GM12878 (cell line): ENCODE measurements at regions not wholly inside any gene's neighbourhood (a gene's known extent, or its start where the extent isn't known, plus 50 kb on each side); places are given as distances from the start of the nearest gene placed in this dataset.

Experiments
- ATAC-seq: fragments of 200-7000 bp; cut with Tn5 transposase; 3 replicates; pipeline ENCODE4 v1.9.1; 2020; ENCODE audit warnings: mild to moderate bottlenecking, moderate library complexity
- BruUV-seq: library from RNA; stranded (reverse); fragments of 400-500 nt; replicated peaks from 2 replicates; lab custom pipeline; 2021; lab: Mats Ljungman, UMichigan
- CTCF ChIA-PET: fragments of 300-600 bp; sonication (Branson Sonifier 250); formaldehyde crosslinking; extraction: SDS; loops from one replicate; lab custom pipeline; 2021; ENCODE audit warnings: inconsistent platforms; lab: Yijun Ruan, JAX
- POLR2A ChIA-PET: fragments of 350-600 bp; formaldehyde crosslinking; extraction: SDS; loops from one replicate; lab custom pipeline; 2021; ENCODE audit warnings: inconsistent platforms; lab: Charles Lee
- RAD21 ChIA-PET: fragments of 300-600 bp; sonication (Branson Sonifier 250); formaldehyde crosslinking; loops from one replicate; lab custom pipeline; 2023; ENCODE audit warnings: antibody characterized with exemption; ENCODE audit not compliant: unreplicated experiment; lab: Charles Lee
- SMC1A ChIA-PET: fragments of 300-600 bp; sonication (Branson Sonifier 250); formaldehyde crosslinking; loops from one replicate; lab custom pipeline; 2023; ENCODE audit not compliant: unreplicated experiment, uncharacterized antibody; lab: Charles Lee
- DNase-seq: peaks from one replicate; pipeline ENCODE4 v3.0.0-alpha.2; 2011; ENCODE audit warnings: low read depth, low spot score
- FAIRE-seq: peaks from 3 replicates; lab custom pipeline; 2011; peaks lifted over from hg19 to GRCh38; lab: Jason Lieb, UNC
- H2AFZ ChIP-seq: 2 replicates; pipeline ENCODE4 v1.6.0; 2011; ENCODE audit warnings: low read depth, low read length, control low read depth; ENCODE audit not compliant: control insufficient read depth
- H3K27ac ChIP-seq: 2 replicates; pipeline ENCODE4 v1.5.1; 2011; ENCODE audit warnings: control low read depth; ENCODE audit not compliant: control insufficient read depth, insufficient read depth
- H3K27me3 ChIP-seq, 2 experiments: replicated peaks in 1 of 2; 2 replicates each; pipeline versions ENCODE4 v1.6.0 to v1.6.1; 2011; ENCODE audit warnings: low read length in 1 of 2; ENCODE audit not compliant: control insufficient read depth in 2 of 2, insufficient read depth in 2 of 2
- H3K36me3 ChIP-seq, 2 experiments: 2 replicates each; pipeline ENCODE4 v1.5.1; 2011; ENCODE audit warnings: low read length in 1 of 2; ENCODE audit not compliant: control insufficient read depth in 2 of 2, insufficient read depth in 2 of 2
- H3K4me1 ChIP-seq: 2 replicates; pipeline ENCODE4 v1.6.1; 2011; ENCODE audit warnings: mild to moderate bottlenecking, low read length, moderate library complexity, mixed read lengths; ENCODE audit not compliant: control insufficient read depth, insufficient read depth
- H3K4me2 ChIP-seq: 2 replicates; pipeline ENCODE4 v1.6.0; 2011; ENCODE audit warnings: control low read depth; ENCODE audit not compliant: control insufficient read depth, insufficient read depth
- H3K4me3 ChIP-seq: fragments of 200-600 bp; sonication (generic); 2 replicates; pipeline ENCODE4 v1.5.1; 2016
- H3K79me2 ChIP-seq: 2 replicates; pipeline ENCODE4 v1.6.0; 2011; ENCODE audit warnings: low read length; ENCODE audit not compliant: control insufficient read depth, insufficient read depth
- H3K9ac ChIP-seq: 2 replicates; pipeline ENCODE4 v1.8.0; 2011; ENCODE audit warnings: low read length, control low read depth, mixed read lengths; ENCODE audit not compliant: control insufficient read depth, insufficient read depth
- H3K9me3 ChIP-seq: replicated peaks from 3 replicates; pipeline ENCODE4 v1.5.1; 2011; ENCODE audit warnings: mild to moderate bottlenecking, low read length; ENCODE audit not compliant: control insufficient read depth, insufficient read depth
- H4K20me1 ChIP-seq: 2 replicates; pipeline ENCODE4 v1.6.0; 2011; ENCODE audit not compliant: control insufficient read depth, insufficient read depth
- CBFB ChIP-seq: IDR thresholded peaks from 2 replicates; pipeline ENCODE4 v1.6.1; 2016; ENCODE audit warnings: antibody characterized with exemption, low read depth
- E2F8 ChIP-seq: fragments of 450-650 bp; IDR thresholded peaks from 2 replicates; pipeline ENCODE4 v1.6.1; 2018; ENCODE audit warnings: mild to moderate bottlenecking, low read depth, moderate library complexity; ENCODE audit not compliant: partially characterized antibody
- ETV6 ChIP-seq, 2 experiments: fragments of 450-650 bp in 1 of 2; IDR thresholded peaks in 1 of 2; conservative IDR thresholded peaks in 1 of 2; 2 replicates each; pipeline ENCODE4 v1.6.1; 2014; ENCODE audit warnings: antibody characterized with exemption in 1 of 2, borderline replicate concordance in 1 of 2, low read depth in 1 of 2, mild to moderate bottlenecking in 1 of 2, moderate library complexity in 1 of 2
- IKZF2 ChIP-seq, 2 experiments: fragments of 450-650 bp; IDR thresholded peaks; 2 replicates each; pipeline ENCODE4 v1.6.1; 2017; ENCODE audit warnings: mild to moderate bottlenecking in 2 of 2, moderate library complexity in 2 of 2
- KLF5 ChIP-seq: fragments of 450-650 bp; IDR thresholded peaks from 2 replicates; pipeline ENCODE4 v1.6.1; 2014; ENCODE audit warnings: mild to moderate bottlenecking; ENCODE audit not compliant: partially characterized antibody
- NFYB ChIP-seq: IDR thresholded peaks from 2 replicates; pipeline ENCODE4 v1.6.1; 2011; ENCODE audit warnings: low read depth, mild to moderate bottlenecking, low read length, improper control_type of control experiment, moderate library complexity; ENCODE audit not compliant: insufficient read depth
- NR2C1 ChIP-seq: fragments of 450-650 bp; IDR thresholded peaks from 2 replicates; pipeline ENCODE4 v1.6.1; 2017; ENCODE audit warnings: antibody characterized with exemption, mild to moderate bottlenecking, moderate library complexity
- NRF1 ChIP-seq: conservative IDR thresholded peaks from 2 replicates; pipeline ENCODE4 v1.6.1; 2011; ENCODE audit warnings: mild to moderate bottlenecking, low read depth, low read length, improper control_type of control experiment
- TAF1 ChIP-seq: IDR thresholded peaks from 2 replicates; pipeline ENCODE4 v1.6.1; 2011; ENCODE audit warnings: mild to moderate bottlenecking, low read depth, low read length, borderline replicate concordance
- TCF12 ChIP-seq: IDR thresholded peaks from 2 replicates; pipeline ENCODE4 v1.6.1; 2011; ENCODE audit warnings: low read depth, mild to moderate bottlenecking, low read length
- WGBS: methylation state at CpG from one replicate; pipeline ENCODE4 v1.1.6; 2016; ENCODE audit warnings: low lambda C conversion rate; ENCODE audit not compliant: insufficient replicate concordance, insufficient coverage; ENCODE audit errors: missing lambda C conversion rate; 5-methylcytosine and 5-hydroxymethylcytosine counted together
- in situ Hi-C: fragments of 300-500 bp; cut with MboI; formaldehyde crosslinking; loops from 9 replicates; pipeline ENCODE4 v1.14.3; 2018; ENCODE audit warnings: mixed read lengths
- intact Hi-C: fragments of 100-400 bp; cut with micrococcal nuclease; formaldehyde crosslinking; loops from one replicate; pipeline ENCODE4 v1.14.2; 2022; ENCODE audit not compliant: unreplicated experiment
- TF ChIP-seq, protein P1 (sequence below): fragments of 150-350 bp; IDR thresholded peaks from 2 replicates; pipeline ENCODE4 v1.6.1; 2014; ENCODE audit warnings: mild to moderate bottlenecking, low read depth, low read length
- TF ChIP-seq, protein P2 (sequence below): fragments of 450-650 bp; IDR thresholded peaks from 2 replicates; pipeline ENCODE4 v1.6.1; 2017; ENCODE audit warnings: mild to moderate bottlenecking

- Histone ChIP-seq H3K9me3 (no peaks in the 10 kb centered on the region), H3K4me3 (no peak overlapping the region), H3K27ac (no peak overlapping the region), H4K20me1 (no peaks in the 10 kb centered on the region), H3K79me2 (no peaks in the 10 kb centered on the region), H3K27me3 (no peaks in the 10 kb centered on the region), H3K9ac (no peak overlapping the region), H3K4me2 (no peak overlapping the region), H3K4me1 (no peaks in the 10 kb centered on the region), H3K36me3 (no peaks in the 10 kb centered on the region), H2AFZ (no peak overlapping the region)
- ATAC-seq (no peak), FAIRE-seq (no peak), DNase-seq (no peak)
- no peak for TF ChIP-seq TAF1
- TF ChIP-seq NR2C1: no peak
- TF ChIP-seq IKZF2 (IDR thresholded peaks at IDR 0.05): no peak
- TF ChIP-seq, protein P1, sequence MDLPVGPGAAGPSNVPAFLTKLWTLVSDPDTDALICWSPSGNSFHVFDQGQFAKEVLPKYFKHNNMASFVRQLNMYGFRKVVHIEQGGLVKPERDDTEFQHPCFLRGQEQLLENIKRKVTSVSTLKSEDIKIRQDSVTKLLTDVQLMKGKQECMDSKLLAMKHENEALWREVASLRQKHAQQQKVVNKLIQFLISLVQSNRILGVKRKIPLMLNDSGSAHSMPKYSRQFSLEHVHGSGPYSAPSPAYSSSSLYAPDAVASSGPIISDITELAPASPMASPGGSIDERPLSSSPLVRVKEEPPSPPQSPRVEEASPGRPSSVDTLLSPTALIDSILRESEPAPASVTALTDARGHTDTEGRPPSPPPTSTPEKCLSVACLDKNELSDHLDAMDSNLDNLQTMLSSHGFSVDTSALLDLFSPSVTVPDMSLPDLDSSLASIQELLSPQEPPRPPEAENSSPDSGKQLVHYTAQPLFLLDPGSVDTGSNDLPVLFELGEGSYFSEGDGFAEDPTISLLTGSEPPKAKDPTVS: no peak
- no peak for TF ChIP-seq KLF5
- TF ChIP-seq NRF1: no peak
- POLR2A ChIA-PET: no interaction called here
- in situ Hi-C loops (no loop called here), intact Hi-C loops (no loop called here)
- CTCF ChIA-PET: no interaction called here
- RAD21 ChIA-PET: no interaction called here
- 0% methylated on average over 1 of the region's 1 CpG for WGBS
- SMC1A ChIA-PET: interaction anchor here (1.2 to 1.4 kb wide), 2 partner anchors 11 to 14 kb away, joined by 3 to 5 read pairs; no protein-coding TSS in a partner anchor
- BruUV-seq: no TSS peak
Measured at GRCh38 chr1:81569761-81570160, 231.0 kb upstream of the ADGRL2 start.

DNA sequence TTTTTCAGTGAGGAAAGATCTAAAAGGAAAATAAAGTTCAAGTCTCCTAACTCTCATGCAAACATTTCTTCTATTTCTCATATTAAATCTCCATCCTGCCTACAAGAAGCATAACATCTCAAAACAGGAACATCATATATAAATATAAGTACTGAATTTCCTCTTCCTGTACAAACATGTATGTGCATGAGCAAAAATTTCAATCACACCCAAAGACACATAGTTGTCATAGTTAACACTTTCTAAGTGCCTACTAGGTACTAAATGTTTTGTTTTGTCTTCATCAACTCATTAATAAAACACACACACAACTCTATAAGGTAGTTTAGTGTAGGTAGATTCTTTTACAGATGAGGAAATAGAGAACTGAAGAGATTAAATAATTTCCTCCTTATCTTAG lies 237.1 kb upstream of the ADGRL2 start:
- RAD21 ChIA-PET: no interaction called here
- Histone ChIP-seq H3K4me3 (no peak overlapping the region), H3K36me3 (no peaks in the 10 kb centered on the region), H3K9me3 (no peaks in the 10 kb centered on the region), H3K4me1 (no peaks in the 10 kb centered on the region), H3K9ac (no peak overlapping the region), H3K27me3 (no peaks in the 10 kb centered on the region), H4K20me1 (no peaks in the 10 kb centered on the region), H3K4me2 (no peak overlapping the region), H2AFZ (no peak overlapping the region), H3K27ac (no peak overlapping the region), H3K79me2 (no peaks in the 10 kb centered on the region)
- ATAC-seq (no peak), FAIRE-seq (no peak), DNase-seq (no peak)
- SMC1A ChIA-PET: interaction anchor here (0.8 to 7.1 kb wide), 4 partner anchors 9 to 40 kb away, joined by 3 to 28 read pairs (median 7); no protein-coding TSS in a partner anchor
- in situ Hi-C loops (no loop called here), intact Hi-C loops (no loop called here)
- CTCF ChIA-PET: interaction anchor here (1.6 to 2.2 kb wide), 2 partner anchors 10 to 14 kb away, joined by 4 to 13 read pairs; no protein-coding TSS in a partner anchor
- BruUV-seq: no TSS peak
- POLR2A ChIA-PET: no interaction called here
- TF ChIP-seq NFYB (no peak), ETV6 (conservative IDR thresholded peaks at IDR 0.05 in 1 of 2, IDR thresholded peaks at IDR 0.05 in 1 of 2; ENCODE audit: borderline replicate concordance in 1 of 2, low read depth in 1 of 2) (no peak), TCF12 (no peak), CBFB (no peak), E2F8 (no peak)
- TF ChIP-seq, protein P2, sequence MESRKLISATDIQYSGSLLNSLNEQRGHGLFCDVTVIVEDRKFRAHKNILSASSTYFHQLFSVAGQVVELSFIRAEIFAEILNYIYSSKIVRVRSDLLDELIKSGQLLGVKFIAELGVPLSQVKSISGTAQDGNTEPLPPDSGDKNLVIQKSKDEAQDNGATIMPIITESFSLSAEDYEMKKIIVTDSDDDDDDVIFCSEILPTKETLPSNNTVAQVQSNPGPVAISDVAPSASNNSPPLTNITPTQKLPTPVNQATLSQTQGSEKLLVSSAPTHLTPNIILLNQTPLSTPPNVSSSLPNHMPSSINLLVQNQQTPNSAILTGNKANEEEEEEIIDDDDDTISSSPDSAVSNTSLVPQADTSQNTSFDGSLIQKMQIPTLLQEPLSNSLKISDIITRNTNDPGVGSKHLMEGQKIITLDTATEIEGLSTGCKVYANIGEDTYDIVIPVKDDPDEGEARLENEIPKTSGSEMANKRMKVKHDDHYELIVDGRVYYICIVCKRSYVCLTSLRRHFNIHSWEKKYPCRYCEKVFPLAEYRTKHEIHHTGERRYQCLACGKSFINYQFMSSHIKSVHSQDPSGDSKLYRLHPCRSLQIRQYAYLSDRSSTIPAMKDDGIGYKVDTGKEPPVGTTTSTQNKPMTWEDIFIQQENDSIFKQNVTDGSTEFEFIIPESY: no peak
